GM12865 (cell line): ENCODE measurements at regions not wholly inside any gene's neighbourhood (a gene's known extent, or its start where the extent isn't known, plus 50 kb on each side); places are given as distances from the start of the nearest gene placed in this dataset.

Source experiments
- DNase-seq: peaks from one replicate; pipeline ENCODE4 v3.0.0; 2010; ENCODE audit warnings: low read depth
- H3K4me3 ChIP-seq: 2 replicates; pipeline ENCODE4 v1.5.1; 2011; ENCODE audit warnings: mild to moderate bottlenecking, low read depth, low read length, control low read depth
- CTCF ChIP-seq: IDR thresholded peaks from 2 replicates; pipeline ENCODE4 v1.5.1; 2011; ENCODE audit warnings: low read length, control low read depth, low read depth, inconsistent platforms; ENCODE audit not compliant: insufficient read depth; ENCODE audit errors: missing control alignments

GRCh38 chr12:126757326-126757725, 1509.6 kb upstream of the TMEM132C start:
- no peak overlapping the region for H3K4me3 ChIP-seq
- TF ChIP-seq CTCF: no peak
- no peak for DNase-seq

GRCh38 chr12:126760092-126760491, 1506.9 kb upstream of the TMEM132C start:
- DNase-seq: no peak
- TF ChIP-seq CTCF: no peak
- no peak overlapping the region for H3K4me3 ChIP-seq

- TF ChIP-seq CTCF: no peak
- no peak overlapping the region for H3K4me3 ChIP-seq
- no peak for DNase-seq
These were observed 1505.5 kb upstream of the TMEM132C start for GRCh38 chr12:126761420-126761819.

- no peak overlapping the region for H3K4me3 ChIP-seq
- DNase-seq: no peak
- TF ChIP-seq CTCF: no peak
These were observed 1504.8 kb upstream of the TMEM132C start for GRCh38 chr12:126762150-126762549.

GRCh38 chr12:126763359-126763758, 1503.6 kb upstream of the TMEM132C start:
- DNase-seq: no peak
- no peak for TF ChIP-seq CTCF
- H3K4me3 ChIP-seq: no peak overlapping the region

GRCh38 chr12:126767334-126767733, 1499.6 kb upstream of the TMEM132C start:
- TF ChIP-seq CTCF: no peak
- no peak overlapping the region for H3K4me3 ChIP-seq
- no peak for DNase-seq

- DNase-seq: peak; percentile 54
- TF ChIP-seq CTCF: no peak
- H3K4me3 ChIP-seq: no peak overlapping the region
These were observed 1498.5 kb upstream of the TMEM132C start for GRCh38 chr12:126768517-126768916.
